A673 (cell line): ENCODE measurements at regions not wholly inside any gene's neighbourhood (a gene's known extent, or its start where the extent isn't known, plus 50 kb on each side); places are given as distances from the start of the nearest gene placed in this dataset.

Experiments
- BruUV-seq: library from RNA; stranded (reverse); fragments of 400-500 nt; replicated peaks from 2 replicates; lab custom pipeline; 2021; lab: Mats Ljungman, UMichigan
- CTCF ChIA-PET: fragments of 300-600 bp; sonication (Branson Sonifier 250); formaldehyde crosslinking; loops from one replicate; lab custom pipeline; 2022; ENCODE audit warnings: antibody characterized with exemption; lab: Charles Lee
- POLR2A ChIA-PET: fragments of 300-600 bp; sonication (Branson Sonifier 250); formaldehyde crosslinking; loops from one replicate; lab custom pipeline; 2022; ENCODE audit warnings: antibody characterized with exemption; ENCODE audit not compliant: low non-redundant PET; lab: Charles Lee
- DNase-seq: peaks from one replicate; pipeline ENCODE4 v3.0.0-alpha.2; 2015; ENCODE audit warnings: low spot score
- H3K27ac ChIP-seq: fragments of 200-600 bp; sonication (generic); 2 replicates; pipeline ENCODE4 v1.5.1; 2016; ENCODE audit warnings: mixed run types, low read depth, mild to moderate bottlenecking, mixed read lengths, antibody characterized with exemption, low read length; ENCODE audit not compliant: poor library complexity, severe bottlenecking
- H3K27me3 ChIP-seq: fragments of 200-600 bp; sonication (generic); replicated peaks from 2 replicates; pipeline ENCODE4 v1.6.1; 2017; ENCODE audit warnings: mixed run types, low read depth, mild to moderate bottlenecking, mixed read lengths, antibody characterized with exemption, low read length; ENCODE audit not compliant: insufficient read depth, poor library complexity
- H3K36me3 ChIP-seq: fragments of 200-600 bp; sonication (generic); 2 replicates; pipeline ENCODE4 v1.6.1; 2016; ENCODE audit warnings: mixed run types, mild to moderate bottlenecking, mixed read lengths, antibody characterized with exemption, low read length; ENCODE audit not compliant: insufficient read depth, poor library complexity, severe bottlenecking
- H3K4me1 ChIP-seq: fragments of 200-600 bp; sonication (generic); 2 replicates; pipeline ENCODE4 v1.6.1; 2017; ENCODE audit warnings: mixed run types, mild to moderate bottlenecking, mixed read lengths, antibody characterized with exemption, low read length; ENCODE audit not compliant: insufficient read depth, poor library complexity, severe bottlenecking
- H3K4me3 ChIP-seq: fragments of 200-600 bp; sonication (generic); 2 replicates; pipeline ENCODE4 v1.5.1; 2016; ENCODE audit warnings: low read depth, mixed run types, mild to moderate bottlenecking, mixed read lengths, low read length; ENCODE audit not compliant: poor library complexity, severe bottlenecking
- H3K9me3 ChIP-seq: fragments of 200-600 bp; sonication (generic); 2 replicates; pipeline ENCODE4 v1.6.1; 2016; ENCODE audit warnings: mixed run types, low read depth, mild to moderate bottlenecking, mixed read lengths, antibody characterized with exemption, low read length; ENCODE audit not compliant: poor library complexity, severe bottlenecking
- CTCF ChIP-seq: fragments of 300-800, 200-600 bp; sonication (generic); conservative IDR thresholded peaks from 2 replicates; pipeline ENCODE4 v1.5.1; 2017; ENCODE audit warnings: low read depth, mild to moderate bottlenecking, antibody characterized with exemption, low read length, moderate library complexity, mixed read lengths
- EZH2 ChIP-seq: fragments of 200-600 bp; sonication (generic); IDR thresholded peaks from 2 replicates; pipeline ENCODE4 v1.6.1; 2017; ENCODE audit warnings: borderline replicate concordance, low read depth, mild to moderate bottlenecking, mixed read lengths, antibody characterized with exemption, low read length; ENCODE audit not compliant: poor library complexity, severe bottlenecking
- intact Hi-C: fragments of 100-400 bp; cut with micrococcal nuclease; formaldehyde crosslinking; loops from one replicate; pipeline ENCODE4 v1.10.0; 2022; ENCODE audit not compliant: unreplicated experiment

DNA sequence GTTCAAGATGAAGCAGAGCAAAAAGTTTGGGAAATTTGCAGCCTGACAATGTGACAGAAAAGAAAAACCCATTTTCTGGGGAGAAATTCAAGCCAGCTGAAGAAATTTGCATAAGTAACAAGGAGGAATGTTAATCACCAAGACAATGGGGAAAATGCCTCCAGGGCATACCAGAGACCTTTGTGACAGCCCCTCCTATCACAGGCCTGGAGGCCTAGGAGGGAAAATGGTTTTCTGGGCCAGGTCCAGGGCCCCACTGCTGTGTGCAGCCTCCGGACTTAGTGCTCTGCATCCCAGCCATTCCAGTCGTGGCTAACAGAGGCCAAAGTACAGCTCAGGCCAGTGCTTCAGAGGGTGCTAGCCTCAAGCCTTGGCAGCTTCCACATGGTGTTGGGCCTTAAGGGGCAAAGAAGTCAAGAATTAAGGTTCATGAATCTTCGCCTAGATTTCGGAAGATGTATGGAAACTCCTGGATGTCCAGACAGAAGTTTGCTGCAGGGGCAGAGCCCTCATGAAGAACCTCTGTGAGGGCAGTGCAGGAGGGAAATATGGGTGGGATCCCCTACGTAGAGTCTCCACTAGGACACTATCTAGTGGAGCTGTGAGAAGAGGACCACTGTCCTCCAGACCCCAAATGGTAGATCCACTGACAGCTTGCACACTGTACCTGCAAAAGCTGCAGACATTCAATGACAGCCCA lies 314.1 kb upstream of the TRIB2 start:
- POLR2A ChIA-PET, result no interaction called here
- no peak for DNase-seq
- TF ChIP-seq EZH2 (no peak), CTCF (no peak)
- no peak overlapping the region for H3K4me3 ChIP-seq
- H3K27me3 ChIP-seq, result no peaks in the 10 kb centered on the region
- H3K36me3 ChIP-seq, result no peaks in the 10 kb centered on the region
- intact Hi-C loops, result no loop called here
- no TSS peak for BruUV-seq
- CTCF ChIA-PET, result no interaction called here
- no peaks in the 10 kb centered on the region for H3K4me1 ChIP-seq
- H3K27ac ChIP-seq, result no peak overlapping the region
- peaks cover 6% of the 10 kb centered on the region for H3K9me3 ChIP-seq

DNA sequence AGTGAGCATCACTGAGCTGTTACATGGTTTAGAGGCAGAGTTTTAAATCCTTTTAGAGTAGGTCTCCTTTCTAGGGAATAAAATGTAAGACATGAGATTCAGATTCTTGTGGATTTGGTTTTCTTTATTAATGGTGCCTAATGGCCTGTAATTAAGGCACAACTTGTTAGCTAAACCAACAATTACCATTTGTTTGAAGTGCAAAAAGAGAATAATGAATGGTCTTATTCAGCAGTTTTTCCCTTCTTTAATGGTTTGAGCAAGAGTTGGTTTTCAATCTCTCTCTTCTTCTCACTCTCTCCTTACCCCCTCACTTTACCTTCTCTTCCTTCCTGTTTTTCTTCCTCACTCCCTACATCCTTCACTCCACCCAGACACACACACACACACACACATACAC lies 312.2 kb upstream of the TRIB2 start:
- BruUV-seq, result no TSS peak
- DNase-seq, result no peak
- H3K36me3 ChIP-seq, result no peaks in the 10 kb centered on the region
- TF ChIP-seq CTCF (no peak), EZH2 (no peak)
- POLR2A ChIA-PET, result no interaction called here
- intact Hi-C loops, result no loop called here
- no peaks in the 10 kb centered on the region for H3K4me1 ChIP-seq
- CTCF ChIA-PET, result no interaction called here
- H3K9me3 ChIP-seq, result peaks cover 6% of the 10 kb centered on the region
- H3K27ac ChIP-seq, result no peak overlapping the region
- H3K4me3 ChIP-seq, result no peak overlapping the region
- H3K27me3 ChIP-seq, result no peaks in the 10 kb centered on the region

DNA sequence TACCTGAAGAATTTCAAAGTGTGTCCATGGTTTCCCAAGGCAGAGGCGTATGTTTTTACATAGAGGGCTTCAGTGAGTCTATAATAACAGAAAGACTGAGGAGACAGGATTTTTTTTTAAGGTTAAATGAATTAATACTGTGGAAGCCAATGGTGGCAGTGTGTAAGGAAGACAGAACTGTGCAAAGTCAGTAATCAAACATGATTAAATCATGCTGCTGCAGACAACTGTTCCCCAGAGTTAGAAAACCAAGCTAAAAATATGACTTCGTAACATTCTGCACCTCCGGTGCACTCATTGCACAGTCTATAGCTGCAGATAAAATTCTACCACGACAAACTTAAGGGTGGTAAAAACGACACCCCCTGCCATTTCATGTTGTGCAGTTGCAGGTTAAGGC lies 309.6 kb upstream of the TRIB2 start:
- Histone ChIP-seq H3K27me3 (no peaks in the 10 kb centered on the region), H3K4me3 (no peak overlapping the region), H3K27ac (no peak overlapping the region), H3K4me1 (no peaks in the 10 kb centered on the region), H3K9me3 (peaks cover 6% of the 10 kb centered on the region), H3K36me3 (no peaks in the 10 kb centered on the region)
- BruUV-seq, result no TSS peak
- ChIA-PET CTCF (no interaction called here), POLR2A (no interaction called here)
- TF ChIP-seq EZH2, result no peak
- no peak for TF ChIP-seq CTCF
- intact Hi-C loops, result no loop called here
- no peak for DNase-seq
